HepG2 (cell line): ENCODE measurements at regions not wholly inside any gene's neighbourhood (a gene's known extent, or its start where the extent isn't known, plus 50 kb on each side); places are given as distances from the start of the nearest gene placed in this dataset.

ENCODE experiments used
- ATAC-seq: fragments of 200-7000 bp; cut with Tn5 transposase; 3 replicates; pipeline ENCODE4 v1.9.1; 2020; ENCODE audit warnings: mild to moderate bottlenecking, moderate library complexity
- BruUV-seq: library from RNA; stranded (reverse); fragments of 400-500 nt; replicated peaks from 2 replicates; lab custom pipeline; 2021; lab: Mats Ljungman, UMichigan
- CTCF ChIA-PET: fragments of 300-600 bp; formaldehyde crosslinking; extraction: SDS; loops from one replicate; lab custom pipeline; 2021; ENCODE audit warnings: low total read pairs, inconsistent platforms, low intra/inter-chr PET ratio; lab: Yijun Ruan, JAX
- POLR2A ChIA-PET: fragments of 350-600 bp; sonication (Branson Sonifier 250); formaldehyde crosslinking; loops from one replicate; lab custom pipeline; 2020; ENCODE audit warnings: antibody characterized with exemption, inconsistent platforms; lab: Yijun Ruan, JAX
- DNase-seq: peaks from one replicate; pipeline ENCODE4 v3.0.0-alpha.2; 2015; ENCODE audit warnings: low spot score
- FAIRE-seq: peaks from 3 replicates; lab custom pipeline; 2011; peaks lifted over from hg19 to GRCh38; lab: Jason Lieb, UNC
- H2AFZ ChIP-seq: one replicate; pipeline ENCODE4 v1.6.1; 2011; ENCODE audit warnings: low read length, inconsistent platforms
- H3K27ac ChIP-seq: fragments of 300-600 bp; 3 replicates; pipeline ENCODE4 v1.8.0; 2011; ENCODE audit warnings: mixed run types, mild to moderate bottlenecking, mixed read lengths, low read length, inconsistent platforms; ENCODE audit not compliant: insufficient read depth; ENCODE audit errors: extremely low read length
- H3K27me3 ChIP-seq, 2 experiments: fragments of 200-600 bp in 1 of 2; 2 replicates in 1 of 2; 3 replicates in 1 of 2; pipeline versions ENCODE4 v1.6.0 to v1.8.0; 2011; ENCODE audit warnings: low read length in 2 of 2, mild to moderate bottlenecking in 2 of 2, moderate library complexity in 2 of 2, inconsistent platforms in 1 of 2; ENCODE audit not compliant: insufficient read depth in 2 of 2, control insufficient read depth in 1 of 2
- H3K36me3 ChIP-seq, 2 experiments: fragments of 200-600 bp in 1 of 2; replicated peaks in 1 of 2; 2 replicates in 1 of 2; 3 replicates in 1 of 2; pipeline versions ENCODE4 v1.5.1 to v1.8.0; 2011; ENCODE audit warnings: low read length in 2 of 2, inconsistent platforms in 1 of 2; ENCODE audit not compliant: insufficient read depth in 2 of 2, control insufficient read depth in 1 of 2
- H3K4me1 ChIP-seq: 2 replicates; pipeline ENCODE4 v1.5.1; 2012; ENCODE audit warnings: low read length, inconsistent platforms; ENCODE audit not compliant: insufficient read depth
- H3K4me2 ChIP-seq: 2 replicates; pipeline ENCODE4 v1.6.0; 2011; ENCODE audit warnings: low read depth, low read length, inconsistent platforms
- H3K4me3 ChIP-seq, 3 experiments: fragments of 200-600 bp in 1 of 3; sonication (generic), shearing (Covaris generic) in 1 of 3; replicated peaks in 1 of 3; 2 replicates each; pipeline ENCODE4 v1.5.1; 2011 to 2016; ENCODE audit warnings: low read length in 3 of 3, inconsistent platforms in 2 of 3, low read depth in 2 of 3, mild to moderate bottlenecking in 2 of 3, control low read depth in 1 of 3, mixed read lengths in 1 of 3; ENCODE audit not compliant: insufficient read depth in 1 of 3
- H3K79me2 ChIP-seq: one replicate; pipeline ENCODE4 v1.6.1; 2011; ENCODE audit warnings: low read length, inconsistent platforms; ENCODE audit not compliant: insufficient read depth
- H3K9ac ChIP-seq: 2 replicates; pipeline ENCODE4 v1.6.0; 2011; ENCODE audit warnings: mild to moderate bottlenecking, low read depth, low read length, inconsistent platforms; ENCODE audit not compliant: insufficient read depth
- H3K9me3 ChIP-seq: 2 replicates; pipeline ENCODE4 v1.5.1; 2012; ENCODE audit warnings: mild to moderate bottlenecking, low read length
- H4K20me1 ChIP-seq: 2 replicates; pipeline ENCODE4 v1.6.0; 2011; ENCODE audit warnings: inconsistent platforms, mild to moderate bottlenecking, low read length, moderate library complexity; ENCODE audit not compliant: insufficient read depth
- CEBPB ChIP-seq: IDR thresholded peaks from 2 replicates; pipeline ENCODE4 v1.6.1; 2011; ENCODE audit warnings: low read depth, low read length, improper control_type of control experiment, borderline replicate concordance
- HOXA7 ChIP-seq: sonication (generic); formaldehyde crosslinking; IDR thresholded peaks from 2 replicates; pipeline ENCODE4 v1.8.1; 2022; ENCODE audit warnings: mild to moderate bottlenecking, missing genetic modification reagents, moderate library complexity
- JDP2 ChIP-seq: sonication (generic); formaldehyde crosslinking; IDR thresholded peaks from 2 replicates; pipeline ENCODE4 v1.8.1; 2022; ENCODE audit warnings: missing genetic modification reagents, borderline replicate concordance
- JUN ChIP-seq: sonication (generic); formaldehyde crosslinking; IDR thresholded peaks from 2 replicates; pipeline ENCODE4 v1.4.0; 2020; ENCODE audit warnings: mild to moderate bottlenecking, missing genetic modification reagents
- MAF1 ChIP-seq: sonication (generic); formaldehyde crosslinking; IDR thresholded peaks from 2 replicates; pipeline ENCODE4 v1.5.0; 2020; ENCODE audit warnings: missing genetic modification reagents, borderline replicate concordance
- MYC ChIP-seq: sonication (generic); formaldehyde crosslinking; IDR thresholded peaks from 2 replicates; pipeline ENCODE4 v1.9.0; 2021; ENCODE audit warnings: missing genetic modification reagents, borderline replicate concordance
- NCOA5 ChIP-seq: sonication (generic); formaldehyde crosslinking; IDR thresholded peaks from 2 replicates; pipeline ENCODE4 v1.4.0; 2020; ENCODE audit warnings: missing genetic modification reagents
- NFYC ChIP-seq: IDR thresholded peaks from 2 replicates; pipeline ENCODE4 v1.6.1; 2016; ENCODE audit warnings: missing genetic modification reagents, missing compliant biosample characterization
- PRPF4 ChIP-seq: fragments of 200-400 bp; formaldehyde crosslinking; IDR thresholded peaks from 2 replicates; pipeline ENCODE4 v1.6.1; 2016; ENCODE audit warnings: low read length, low read depth; ENCODE audit not compliant: poor library complexity, severe bottlenecking
- SMAD9 ChIP-seq: sonication (generic); formaldehyde crosslinking; IDR thresholded peaks from 2 replicates; pipeline ENCODE4 v1.5.1; 2020; ENCODE audit warnings: mild to moderate bottlenecking, missing genetic modification reagents
- SP1 ChIP-seq, 2 experiments: fragments of 450-650 bp in 1 of 2; sonication (generic) in 1 of 2; formaldehyde crosslinking in 1 of 2; IDR thresholded peaks; 2 replicates each; pipeline versions ENCODE4 v1.4.0 to v1.6.1; 2016 to 2020; ENCODE audit warnings: missing genetic modification reagents in 1 of 2
- SUZ12 ChIP-seq: fragments of 150-350 bp; IDR thresholded peaks from 2 replicates; pipeline ENCODE4 v1.6.1; 2014; ENCODE audit warnings: low read depth, low read length
- U2AF1 ChIP-seq: fragments of 200-400 bp; formaldehyde crosslinking; optimal IDR thresholded peaks from 2 replicates; pipeline ENCODE3; 2017; ENCODE audit warnings: mild to moderate bottlenecking, low read depth, low read length
- ZNF253 ChIP-seq: sonication (generic); formaldehyde crosslinking; IDR thresholded peaks from 2 replicates; pipeline ENCODE4 v1.8.0; 2022; ENCODE audit warnings: mild to moderate bottlenecking, missing genetic modification reagents, borderline replicate concordance
- ZNF333 ChIP-seq: sonication (generic); formaldehyde crosslinking; IDR thresholded peaks from 2 replicates; pipeline ENCODE4 v1.4.0; 2020; ENCODE audit warnings: mild to moderate bottlenecking, missing genetic modification reagents, borderline replicate concordance
- ZNF550 ChIP-seq: sonication (generic); formaldehyde crosslinking; IDR thresholded peaks from 2 replicates; pipeline ENCODE4 v1.4.0; 2020; ENCODE audit warnings: mild to moderate bottlenecking, missing genetic modification reagents, borderline replicate concordance
- ZSCAN22 ChIP-seq: sonication (generic); formaldehyde crosslinking; IDR thresholded peaks from 2 replicates; pipeline ENCODE4 v1.4.0; 2020; ENCODE audit warnings: mild to moderate bottlenecking, missing genetic modification reagents
- WGBS: methylation state at CpG from one replicate; pipeline ENCODE4 v1.1.6; 2017; ENCODE audit warnings: low lambda C conversion rate; 5-methylcytosine and 5-hydroxymethylcytosine counted together
- in situ Hi-C: cut with HindIII; loops from 2 replicates; pipeline ENCODE4 v1.10.0; 2017; ENCODE audit warnings: low pct_unique_long_range_greater_than_20kb; ENCODE audit not compliant: extremely low pct_ligation_motif_present
- intact Hi-C: fragments of 100-400 bp; cut with micrococcal nuclease; formaldehyde crosslinking; loops from one replicate; pipeline ENCODE4 v1.10.0; 2022; ENCODE audit not compliant: unreplicated experiment
- TF ChIP-seq, protein P1 (sequence below): sonication (generic); formaldehyde crosslinking; IDR thresholded peaks from 2 replicates; pipeline ENCODE4 v1.4.0; 2020; ENCODE audit warnings: missing genetic modification reagents, mild to moderate bottlenecking, borderline replicate concordance
- TF ChIP-seq, protein P2 (sequence below): sonication (generic); formaldehyde crosslinking; IDR thresholded peaks from 2 replicates; pipeline ENCODE4 v1.5.0; 2020; ENCODE audit warnings: mild to moderate bottlenecking, missing genetic modification reagents
- TF ChIP-seq, protein P3 (sequence below): sonication (generic); formaldehyde crosslinking; IDR thresholded peaks from 2 replicates; pipeline ENCODE4 v1.5.0; 2020; ENCODE audit warnings: missing genetic modification reagents

DNA sequence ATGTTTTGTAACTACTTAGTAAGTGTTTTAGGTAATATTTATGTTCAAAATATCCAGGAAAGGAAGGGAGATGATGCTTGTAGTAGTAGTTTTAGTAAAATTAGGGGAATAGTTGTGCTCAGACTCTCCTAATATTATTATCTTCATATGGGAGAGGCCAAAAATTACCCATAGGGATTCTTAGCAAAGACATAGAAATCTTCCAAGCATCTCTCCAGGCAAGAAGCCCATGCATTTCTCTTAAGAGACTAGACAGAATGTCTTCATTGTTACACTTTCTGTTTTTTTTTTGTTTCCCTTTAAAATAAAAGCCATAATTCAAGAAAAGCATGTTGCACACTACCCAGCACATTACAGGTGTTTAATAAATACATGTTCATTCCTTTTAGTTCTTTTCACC, 180.6 kb downstream of the CYB561 start (continued):
- TF ChIP-seq, protein P1, sequence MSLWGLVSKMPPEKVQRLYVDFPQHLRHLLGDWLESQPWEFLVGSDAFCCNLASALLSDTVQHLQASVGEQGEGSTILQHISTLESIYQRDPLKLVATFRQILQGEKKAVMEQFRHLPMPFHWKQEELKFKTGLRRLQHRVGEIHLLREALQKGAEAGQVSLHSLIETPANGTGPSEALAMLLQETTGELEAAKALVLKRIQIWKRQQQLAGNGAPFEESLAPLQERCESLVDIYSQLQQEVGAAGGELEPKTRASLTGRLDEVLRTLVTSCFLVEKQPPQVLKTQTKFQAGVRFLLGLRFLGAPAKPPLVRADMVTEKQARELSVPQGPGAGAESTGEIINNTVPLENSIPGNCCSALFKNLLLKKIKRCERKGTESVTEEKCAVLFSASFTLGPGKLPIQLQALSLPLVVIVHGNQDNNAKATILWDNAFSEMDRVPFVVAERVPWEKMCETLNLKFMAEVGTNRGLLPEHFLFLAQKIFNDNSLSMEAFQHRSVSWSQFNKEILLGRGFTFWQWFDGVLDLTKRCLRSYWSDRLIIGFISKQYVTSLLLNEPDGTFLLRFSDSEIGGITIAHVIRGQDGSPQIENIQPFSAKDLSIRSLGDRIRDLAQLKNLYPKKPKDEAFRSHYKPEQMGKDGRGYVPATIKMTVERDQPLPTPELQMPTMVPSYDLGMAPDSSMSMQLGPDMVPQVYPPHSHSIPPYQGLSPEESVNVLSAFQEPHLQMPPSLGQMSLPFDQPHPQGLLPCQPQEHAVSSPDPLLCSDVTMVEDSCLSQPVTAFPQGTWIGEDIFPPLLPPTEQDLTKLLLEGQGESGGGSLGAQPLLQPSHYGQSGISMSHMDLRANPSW (CRISPR knock-in tag): no peak
- TF ChIP-seq ZNF333 (CRISPR knock-in tag) (no peak), CEBPB (no peak), HOXA7 (CRISPR knock-in tag) (no peak), ZSCAN22 (CRISPR knock-in tag) (no peak)
- TF ChIP-seq, protein P2, sequence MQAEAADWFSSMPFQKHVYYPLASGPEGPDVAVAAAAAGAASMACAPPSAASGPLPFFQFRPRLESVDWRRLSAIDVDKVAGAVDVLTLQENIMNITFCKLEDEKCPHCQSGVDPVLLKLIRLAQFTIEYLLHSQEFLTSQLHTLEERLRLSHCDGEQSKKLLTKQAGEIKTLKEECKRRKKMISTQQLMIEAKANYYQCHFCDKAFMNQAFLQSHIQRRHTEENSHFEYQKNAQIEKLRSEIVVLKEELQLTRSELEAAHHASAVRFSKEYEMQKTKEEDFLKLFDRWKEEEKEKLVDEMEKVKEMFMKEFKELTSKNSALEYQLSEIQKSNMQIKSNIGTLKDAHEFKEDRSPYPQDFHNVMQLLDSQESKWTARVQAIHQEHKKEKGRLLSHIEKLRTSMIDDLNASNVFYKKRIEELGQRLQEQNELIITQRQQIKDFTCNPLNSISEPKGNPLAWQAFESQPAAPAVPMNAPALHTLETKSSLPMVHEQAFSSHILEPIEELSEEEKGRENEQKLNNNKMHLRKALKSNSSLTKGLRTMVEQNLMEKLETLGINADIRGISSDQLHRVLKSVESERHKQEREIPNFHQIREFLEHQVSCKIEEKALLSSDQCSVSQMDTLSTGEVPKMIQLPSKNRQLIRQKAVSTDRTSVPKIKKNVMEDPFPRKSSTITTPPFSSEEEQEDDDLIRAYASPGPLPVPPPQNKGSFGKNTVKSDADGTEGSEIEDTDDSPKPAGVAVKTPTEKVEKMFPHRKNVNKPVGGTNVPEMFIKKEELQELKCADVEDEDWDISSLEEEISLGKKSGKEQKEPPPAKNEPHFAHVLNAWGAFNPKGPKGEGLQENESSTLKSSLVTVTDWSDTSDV (CRISPR knock-in tag): no peak

DNA sequence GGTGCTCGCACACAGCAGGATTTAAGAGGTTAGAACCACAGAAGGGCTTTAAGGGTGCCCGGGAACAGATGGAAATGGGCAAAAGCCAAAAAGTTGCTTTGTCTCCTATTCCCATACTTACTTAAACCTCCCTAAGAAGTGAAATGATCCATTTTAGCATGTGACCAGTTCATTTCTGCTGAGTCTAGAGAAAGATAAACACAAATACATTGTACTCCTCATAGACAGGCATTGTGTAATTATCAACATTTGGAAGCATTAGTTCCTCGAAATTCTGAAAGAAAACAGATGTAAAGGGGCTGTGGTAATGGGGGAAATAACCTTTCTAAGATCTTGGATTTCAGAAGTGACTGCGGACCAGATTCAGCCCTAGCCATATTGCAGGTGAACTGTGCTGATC, 178.3 kb downstream of the CYB561 start:
- Histone ChIP-seq H3K9ac (no peak overlapping the region), H3K27ac (no peak overlapping the region), H3K4me2 (no peak overlapping the region), H3K79me2 (no peaks in the 10 kb centered on the region), H4K20me1 (no peaks in the 10 kb centered on the region), H3K4me1 (no peaks in the 10 kb centered on the region), H3K9me3 (no peaks in the 10 kb centered on the region), H2AFZ (no peak overlapping the region), H3K4me3 (no peak overlapping the region), H3K36me3 (no peaks in the 10 kb centered on the region), H3K27me3 (no peaks in the 10 kb centered on the region)
- no peak for ATAC-seq
- 5% methylated on average over 4 of the region's 4 CpGs for WGBS
- ChIA-PET POLR2A (no interaction called here), CTCF (no interaction called here)
- in situ Hi-C loops (no loop called here), intact Hi-C loops (no loop called here)
- DNase-seq: no peak
- FAIRE-seq: no peak
- BruUV-seq: no TSS peak
- TF ChIP-seq JUN (CRISPR knock-in tag): no peak
- no peak for TF ChIP-seq PRPF4
- no peak for TF ChIP-seq NFYC
- no peak for TF ChIP-seq MAF1 (CRISPR knock-in tag)
- no peak for TF ChIP-seq U2AF1
- TF ChIP-seq MYC (CRISPR knock-in tag): no peak
- TF ChIP-seq JDP2 (CRISPR knock-in tag): no peak
- no peak for TF ChIP-seq SMAD9 (CRISPR knock-in tag)
- TF ChIP-seq, protein P3, sequence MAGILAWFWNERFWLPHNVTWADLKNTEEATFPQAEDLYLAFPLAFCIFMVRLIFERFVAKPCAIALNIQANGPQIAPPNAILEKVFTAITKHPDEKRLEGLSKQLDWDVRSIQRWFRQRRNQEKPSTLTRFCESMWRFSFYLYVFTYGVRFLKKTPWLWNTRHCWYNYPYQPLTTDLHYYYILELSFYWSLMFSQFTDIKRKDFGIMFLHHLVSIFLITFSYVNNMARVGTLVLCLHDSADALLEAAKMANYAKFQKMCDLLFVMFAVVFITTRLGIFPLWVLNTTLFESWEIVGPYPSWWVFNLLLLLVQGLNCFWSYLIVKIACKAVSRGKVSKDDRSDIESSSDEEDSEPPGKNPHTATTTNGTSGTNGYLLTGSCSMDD (CRISPR knock-in tag): no peak
- TF ChIP-seq ZNF550 (CRISPR knock-in tag): no peak
- no peak for TF ChIP-seq NCOA5 (CRISPR knock-in tag)
- no peak for TF ChIP-seq SP1 (IDR thresholded peaks at IDR 0.05)
- no peak for TF ChIP-seq SP1 (CRISPR knock-in tag; IDR thresholded peaks at IDR 0.05)
- no peak for TF ChIP-seq ZNF253 (CRISPR knock-in tag)
- no peak for TF ChIP-seq SUZ12
